GM21515 (cell line): ENCODE measurements at regions not wholly inside any gene's neighbourhood (a gene's known extent, or its start where the extent isn't known, plus 50 kb on each side); places are given as distances from the start of the nearest gene placed in this dataset.
"Not testable (repeated sequence)": the region's sequence is repeated elsewhere in the genome, so short reads cannot be mapped to it uniquely, and the experiment has no call there.

Experiments
- ATAC-seq: cut with Tn5 transposase; IDR thresholded peaks from one replicate; pipeline ENCODE4 v1.9.1; 2021; ENCODE audit not compliant: unreplicated experiment

- ATAC-seq: no peak
These were observed 169.3 kb upstream of the NR5A2 start for GRCh38 chr1:199858171-199858570.

- ATAC-seq: no peak
These were observed 168.7 kb upstream of the NR5A2 start for GRCh38 chr1:199858856-199859255.

- ATAC-seq: no peak
These were observed 168.0 kb upstream of the NR5A2 start for GRCh38 chr1:199859491-199859933.

GRCh38 chr1:199861020-199861795, 166.3 kb upstream of the NR5A2 start:
- ATAC-seq: no peak

GRCh38 chr1:199862047-199862446, 165.5 kb upstream of the NR5A2 start:
- no peak for ATAC-seq

- no peak for ATAC-seq
These were observed 161.3 kb upstream of the NR5A2 start for GRCh38 chr1:199866210-199866617.

GRCh38 chr1:199867601-199868000, 159.9 kb upstream of the NR5A2 start:
- no peak for ATAC-seq

- ATAC-seq: no peak
These were observed 158.7 kb upstream of the NR5A2 start for GRCh38 chr1:199868777-199869176.

- ATAC-seq: no peak
These were observed 152.2 kb upstream of the NR5A2 start for GRCh38 chr1:199875337-199875736.

GRCh38 chr1:199875856-199876255, 151.7 kb upstream of the NR5A2 start:
- no peak for ATAC-seq

GRCh38 chr1:199877526-199878384, 149.8 kb upstream of the NR5A2 start:
- no peak for ATAC-seq

- ATAC-seq: no peak
These were observed 148.7 kb upstream of the NR5A2 start for GRCh38 chr1:199878823-199879222.

GRCh38 chr1:199898654-199899053, 128.9 kb upstream of the NR5A2 start:
- no peak for ATAC-seq

- ATAC-seq: no peak
These were observed 126.2 kb upstream of the NR5A2 start for GRCh38 chr1:199901341-199901740.

GRCh38 chr1:199907361-199907760, 120.1 kb upstream of the NR5A2 start:
- ATAC-seq: no peak

GRCh38 chr1:199909137-199909536, 118.4 kb upstream of the NR5A2 start:
- no peak for ATAC-seq

GRCh38 chr1:199913318-199913717, 114.2 kb upstream of the NR5A2 start:
- ATAC-seq: no peak

GRCh38 chr1:199914546-199914945, 113.0 kb upstream of the NR5A2 start:
- ATAC-seq: no peak

GRCh38 chr1:199918196-199918769, 109.2 kb upstream of the NR5A2 start:
- ATAC-seq: no peak

GRCh38 chr1:199920635-199921034, 106.9 kb upstream of the NR5A2 start:
- no peak for ATAC-seq

- ATAC-seq: no peak
These were observed 98.0 kb upstream of the NR5A2 start for GRCh38 chr1:199929556-199929955.

- ATAC-seq: not testable (repeated sequence)
These were observed 97.4 kb upstream of the NR5A2 start for GRCh38 chr1:199930067-199930466.
